GM19240 (cell line): ENCODE measurements at regions not wholly inside any gene's neighbourhood (a gene's known extent, or its start where the extent isn't known, plus 50 kb on each side); places are given as distances from the start of the nearest gene placed in this dataset.

Source experiments
- DNase-seq: peaks from one replicate; pipeline ENCODE4 v3.0.0; 2011; ENCODE audit warnings: low spot score; ENCODE audit not compliant: insufficient read length

DNA sequence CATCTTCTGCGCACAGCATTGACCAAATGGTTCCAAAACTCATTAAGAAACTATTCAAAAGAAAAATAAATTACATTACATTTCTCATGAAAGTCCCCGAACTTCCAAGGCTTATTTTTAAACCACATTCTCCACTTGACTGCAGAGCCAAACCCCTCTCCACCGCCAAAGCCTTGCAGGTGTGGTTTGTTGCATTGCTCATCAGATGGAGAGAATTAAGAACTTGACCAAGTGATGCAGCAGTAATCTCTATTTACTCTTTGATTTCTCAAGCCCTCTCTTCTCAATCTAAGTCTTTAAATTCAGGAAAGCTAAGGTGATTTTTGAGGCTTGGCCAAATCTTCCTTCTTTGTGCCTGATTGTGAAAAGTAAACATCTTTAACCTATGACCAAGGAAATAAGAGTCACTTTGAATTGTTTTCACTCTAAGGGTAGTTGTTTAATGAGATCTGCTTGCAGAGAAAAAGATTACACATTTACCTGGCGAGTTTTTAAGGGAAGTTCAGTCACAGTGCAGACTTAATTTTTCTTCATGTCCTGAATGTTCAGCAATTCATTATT, 290.5 kb upstream of the ITGA1 start:
- no peak for DNase-seq

GRCh38 chr5:52498607-52499006, 289.1 kb upstream of the ITGA1 start:
- no peak for DNase-seq

- DNase-seq: no peak
These were observed 285.2 kb upstream of the ITGA1 start for GRCh38 chr5:52502460-52502999.

DNA sequence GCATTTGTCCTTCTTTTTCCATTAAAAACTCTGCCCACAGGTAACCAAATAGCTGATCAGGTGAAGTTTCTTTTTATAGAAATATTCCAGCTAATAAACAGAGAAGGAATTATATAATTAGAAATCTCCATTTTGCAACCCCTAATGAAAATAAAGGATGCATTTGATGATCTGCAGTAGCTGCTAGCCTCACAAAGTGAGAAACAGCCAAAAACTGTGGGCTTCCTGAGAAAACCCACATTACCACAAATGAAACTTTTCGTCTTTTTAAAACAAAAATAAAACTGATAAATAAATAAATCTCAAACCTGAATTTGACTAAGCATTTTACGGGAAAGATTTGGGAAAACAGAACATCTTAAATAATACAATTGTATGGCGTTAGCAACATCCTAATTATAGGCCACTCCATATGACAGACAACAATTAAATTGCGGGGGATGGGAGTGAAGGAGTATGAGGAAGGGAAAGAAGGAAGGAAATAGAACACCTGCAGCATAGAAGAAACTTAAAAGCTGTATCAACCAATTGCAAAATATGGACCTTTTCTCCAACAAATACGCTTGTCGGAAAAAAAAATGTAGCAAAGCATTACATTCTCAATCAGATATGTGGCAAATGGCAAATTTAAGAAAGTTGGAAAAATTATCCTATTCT, 283.0 kb upstream of the ITGA1 start:
- no peak for DNase-seq

DNA sequence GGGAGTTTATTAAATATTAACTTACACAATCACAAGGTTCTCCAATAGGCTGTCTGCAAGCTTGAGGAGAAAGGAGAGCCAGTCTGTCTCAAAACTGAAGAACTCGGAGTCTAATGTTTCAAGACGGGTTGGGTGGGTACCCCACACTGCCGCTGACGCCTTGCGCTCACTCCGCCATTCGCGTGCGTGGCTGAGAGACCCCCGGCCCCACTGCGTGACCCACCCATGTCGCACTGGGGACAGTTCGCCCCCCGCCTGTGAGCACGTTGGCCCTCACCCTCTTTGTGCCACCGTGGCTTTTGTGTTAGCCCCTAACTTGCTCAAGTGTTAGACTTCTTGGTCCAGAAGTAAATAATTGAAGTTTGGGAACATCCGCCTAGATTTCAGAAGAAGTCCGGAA, 270.0 kb upstream of the ITGA1 start:
- no peak for DNase-seq

DNA sequence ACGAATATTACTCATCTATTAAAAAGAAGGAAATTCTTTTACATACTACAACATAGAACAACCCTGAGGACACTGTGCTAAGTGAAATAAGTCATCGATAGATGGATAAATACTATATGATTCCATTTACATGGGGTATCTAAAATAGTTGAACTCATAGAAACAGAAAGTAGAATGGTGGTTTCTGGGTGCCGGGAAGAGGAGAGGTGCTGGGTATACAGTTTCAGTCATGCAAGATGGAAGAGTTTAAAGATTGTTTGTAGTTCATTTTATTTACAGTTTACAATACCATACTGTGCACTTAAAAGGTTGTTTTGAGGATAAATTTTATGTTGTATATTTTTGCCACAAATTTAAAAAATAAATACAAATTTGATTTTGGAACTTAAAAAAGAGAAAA, 267.5 kb upstream of the ITGA1 start:
- no peak for DNase-seq

- no peak for DNase-seq
These were observed 266.5 kb upstream of the ITGA1 start for GRCh38 chr5:52521236-52521635.

- no peak for DNase-seq
These were observed 264.0 kb upstream of the ITGA1 start for GRCh38 chr5:52523701-52524100.

- no peak for DNase-seq
These were observed 256.6 kb upstream of the ITGA1 start for GRCh38 chr5:52531105-52531504.

DNA sequence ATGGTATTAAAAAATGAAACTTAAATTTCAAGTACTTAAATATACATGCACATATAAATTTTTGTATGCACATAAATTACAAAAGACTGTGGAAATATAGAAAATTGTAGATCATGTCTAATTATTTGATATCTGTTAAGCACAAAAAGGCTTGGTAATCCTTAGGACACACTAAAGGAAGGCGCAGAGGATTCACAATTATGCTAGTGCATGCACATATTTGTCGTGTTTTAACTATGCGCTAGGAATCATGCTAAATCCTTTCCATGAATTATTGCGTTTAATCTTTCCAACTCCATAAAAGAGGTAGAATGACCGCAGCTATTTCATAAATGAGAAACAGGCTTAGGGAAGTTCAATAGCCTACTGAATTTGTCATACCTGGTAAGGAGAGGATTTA, 244.1 kb upstream of the ITGA1 start:
- DNase-seq: no peak

- DNase-seq: no peak
These were observed 243.0 kb upstream of the ITGA1 start for GRCh38 chr5:52544738-52545137.

DNA sequence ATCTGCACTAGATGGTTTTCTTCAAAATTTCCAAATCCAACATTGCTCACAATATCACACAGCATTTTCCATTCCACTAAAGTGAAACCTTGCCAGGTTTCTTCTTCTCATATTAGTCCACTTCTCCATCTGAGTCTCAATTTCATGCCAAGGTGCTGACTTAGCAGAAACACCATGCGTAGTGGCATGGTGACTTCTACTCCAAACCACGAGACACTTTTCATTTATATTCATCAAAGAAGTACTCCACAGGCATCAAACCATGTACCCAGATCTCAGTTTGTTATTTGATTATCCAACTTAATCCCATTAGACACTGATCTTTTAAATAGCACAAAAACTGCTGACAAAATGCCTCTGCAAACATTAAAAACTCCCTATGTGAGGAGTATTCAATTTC, 233.4 kb upstream of the ITGA1 start:
- no peak for DNase-seq

DNA sequence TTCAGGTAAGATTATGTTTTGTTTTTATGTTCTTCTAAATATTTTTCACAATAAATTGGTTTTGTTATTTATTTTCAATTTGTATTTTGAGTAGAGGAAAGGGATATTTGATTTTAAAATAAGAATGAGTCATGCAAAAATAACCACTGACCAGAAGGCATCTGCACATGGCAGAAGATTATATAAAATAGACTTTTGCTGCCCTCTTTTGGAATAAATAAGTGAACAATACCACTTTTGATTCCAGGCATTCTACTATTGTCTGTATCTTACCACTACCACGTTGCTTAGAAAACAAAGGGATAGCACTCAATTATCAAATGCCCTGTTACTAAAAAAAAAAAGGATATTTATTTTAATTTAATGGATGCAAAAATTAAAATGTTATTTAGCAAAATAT, 227.3 kb upstream of the ITGA1 start:
- DNase-seq: no peak

DNA sequence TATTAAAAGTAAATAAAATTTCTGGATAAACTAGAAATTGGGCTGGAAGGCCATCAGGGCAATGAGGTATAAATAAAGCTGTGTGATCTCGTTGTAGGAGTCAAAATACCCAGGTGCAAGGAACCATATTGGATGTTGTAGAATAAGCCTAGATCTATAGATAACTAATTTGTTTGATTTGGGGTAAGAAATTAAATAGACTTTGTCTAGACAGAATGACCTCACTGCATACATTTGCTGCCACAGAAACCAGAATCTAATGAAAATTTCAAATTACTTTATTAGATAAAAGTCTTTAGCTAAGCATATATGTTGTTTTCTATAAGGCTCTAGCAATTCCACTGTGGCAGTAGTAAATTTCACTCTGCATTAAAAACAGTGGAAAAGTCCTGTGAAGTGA, 225.2 kb upstream of the ITGA1 start:
- DNase-seq: no peak

DNA sequence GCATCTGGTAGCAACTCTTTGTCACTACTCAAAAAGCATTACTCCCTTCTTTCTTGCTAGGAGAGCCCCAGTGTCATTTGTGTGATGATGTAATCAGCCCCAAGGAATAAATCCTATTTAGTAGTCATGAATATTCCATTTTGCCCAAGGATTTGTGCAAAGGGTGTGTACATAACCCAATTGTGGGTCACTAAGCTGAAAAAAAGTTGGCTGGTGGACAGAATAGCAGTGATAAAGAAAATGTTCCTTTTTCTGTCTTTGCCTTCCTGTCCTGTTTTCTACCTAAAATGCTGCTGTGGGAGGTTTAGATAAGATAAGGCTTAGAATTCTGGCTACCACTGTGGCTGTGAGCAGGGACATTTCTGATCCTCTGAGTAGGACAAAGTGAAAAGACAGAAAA, 223.1 kb upstream of the ITGA1 start:
- no peak for DNase-seq

DNA sequence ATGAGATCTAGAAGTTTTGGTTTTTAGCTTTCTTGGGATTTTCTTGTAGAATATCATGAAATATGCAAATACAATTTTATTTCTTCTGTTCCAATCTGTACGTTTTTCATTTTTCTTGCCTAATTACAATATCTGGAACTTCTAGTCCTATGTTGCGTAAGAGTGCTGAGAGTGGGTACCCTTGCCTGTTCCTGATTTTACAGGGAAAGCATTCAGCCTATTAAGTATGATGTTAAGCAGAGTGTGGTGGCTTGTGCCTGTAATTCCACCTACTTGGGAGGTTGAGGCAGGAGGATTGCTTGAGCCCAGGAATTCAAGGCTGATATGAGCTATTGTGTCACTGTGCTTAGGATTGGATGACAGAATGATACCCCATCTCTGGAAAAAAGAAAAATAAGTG, 210.2 kb upstream of the ITGA1 start:
- DNase-seq: no peak

GRCh38 chr5:52579391-52579790, 208.3 kb upstream of the ITGA1 start:
- no peak for DNase-seq

DNA sequence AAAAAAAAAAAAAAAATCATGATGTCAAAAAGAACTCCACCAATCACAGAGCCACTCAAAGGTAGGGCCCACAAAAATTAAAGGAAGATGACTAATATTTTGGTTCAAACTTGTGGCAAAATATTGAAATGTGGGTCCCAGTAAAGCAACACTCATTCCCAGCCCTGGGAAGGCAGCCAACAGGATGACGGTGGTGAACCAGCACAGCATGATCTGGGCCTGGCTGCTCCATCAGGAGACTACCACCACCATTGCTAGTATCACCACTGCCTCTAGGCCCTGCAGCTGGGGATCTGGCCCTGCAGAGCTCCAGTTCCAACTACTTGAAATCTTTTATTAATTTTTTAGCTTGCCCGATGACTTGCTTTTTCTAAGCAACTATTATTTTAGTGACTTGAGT, 206.8 kb upstream of the ITGA1 start:
- DNase-seq: no peak

- DNase-seq: no peak
These were observed 205.4 kb upstream of the ITGA1 start for GRCh38 chr5:52582313-52582712.

DNA sequence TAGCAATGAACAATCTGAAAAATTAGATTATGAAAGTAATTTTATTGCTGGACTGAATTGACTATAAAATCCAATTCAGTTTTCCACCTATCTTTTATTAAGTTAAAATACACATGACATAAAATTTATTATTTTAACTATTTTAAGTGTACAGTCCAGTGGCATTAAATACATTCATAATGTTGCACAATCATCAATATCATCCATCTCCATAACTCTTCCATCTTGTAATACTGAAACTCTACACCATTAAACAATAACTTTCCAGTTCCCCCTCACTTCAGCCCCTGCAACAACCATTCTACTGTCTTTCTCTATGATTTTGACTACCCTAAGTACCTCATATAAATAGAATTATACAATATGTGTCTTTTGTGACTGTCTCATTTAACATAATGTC, 200.6 kb upstream of the ITGA1 start:
- DNase-seq: no peak

DNA sequence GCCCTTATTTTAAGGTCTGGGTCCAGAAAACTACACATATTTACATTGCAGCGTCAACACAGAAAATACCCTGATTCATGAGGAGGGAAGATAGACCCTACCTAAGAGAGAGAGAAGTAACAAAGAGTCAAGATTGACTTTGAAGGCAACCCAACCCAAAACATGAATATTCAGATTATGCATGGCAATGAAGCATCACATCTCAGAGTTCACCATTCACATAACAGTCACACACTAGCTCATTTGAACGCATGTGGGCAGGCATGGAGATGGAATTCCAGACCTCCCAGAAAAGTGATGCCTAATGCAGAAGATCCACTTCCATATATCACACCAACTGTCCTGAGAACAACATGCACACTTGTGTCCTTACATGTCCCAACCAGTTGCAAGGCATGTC, 190.1 kb upstream of the ITGA1 start:
- no peak for DNase-seq

DNA sequence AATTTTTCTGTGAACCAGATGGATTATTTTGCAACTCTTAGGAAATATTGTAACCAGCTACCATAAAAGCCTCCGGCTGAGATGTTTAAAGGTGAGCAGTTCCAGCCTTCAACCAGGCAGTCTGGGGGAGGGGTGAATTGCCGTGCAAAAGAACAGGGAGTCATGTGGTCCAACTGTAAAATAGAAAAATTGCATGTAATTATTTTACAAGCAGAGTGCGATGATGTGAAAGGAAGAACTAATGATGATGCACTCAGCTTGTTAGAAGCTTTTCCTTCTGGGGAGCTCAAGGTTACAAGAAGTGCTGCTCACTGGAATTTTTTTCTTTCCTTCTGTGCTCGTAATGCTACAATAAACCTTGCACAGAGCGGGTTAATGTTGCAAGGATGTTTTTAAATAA, 188.7 kb upstream of the ITGA1 start:
- no peak for DNase-seq

GRCh38 chr5:52603778-52604554, 183.8 kb upstream of the ITGA1 start:
- no peak for DNase-seq
